HepG2 (cell line): ENCODE measurements at regions not wholly inside any gene's neighbourhood (a gene's known extent, or its start where the extent isn't known, plus 50 kb on each side); places are given as distances from the start of the nearest gene placed in this dataset.

ENCODE experiments used
- ATAC-seq: fragments of 200-7000 bp; cut with Tn5 transposase; 3 replicates; pipeline ENCODE4 v1.9.1; 2020; ENCODE audit warnings: mild to moderate bottlenecking, moderate library complexity
- BruUV-seq: library from RNA; stranded (reverse); fragments of 400-500 nt; replicated peaks from 2 replicates; lab custom pipeline; 2021; lab: Mats Ljungman, UMichigan
- CTCF ChIA-PET: fragments of 300-600 bp; formaldehyde crosslinking; extraction: SDS; loops from one replicate; lab custom pipeline; 2021; ENCODE audit warnings: low total read pairs, inconsistent platforms, low intra/inter-chr PET ratio; lab: Yijun Ruan, JAX
- POLR2A ChIA-PET: fragments of 350-600 bp; sonication (Branson Sonifier 250); formaldehyde crosslinking; loops from one replicate; lab custom pipeline; 2020; ENCODE audit warnings: antibody characterized with exemption, inconsistent platforms; lab: Yijun Ruan, JAX
- DNase-seq: peaks from one replicate; pipeline ENCODE4 v3.0.0-alpha.2; 2015; ENCODE audit warnings: low spot score
- FAIRE-seq: peaks from 3 replicates; lab custom pipeline; 2011; peaks lifted over from hg19 to GRCh38; lab: Jason Lieb, UNC
- H2AFZ ChIP-seq: one replicate; pipeline ENCODE4 v1.6.1; 2011; ENCODE audit warnings: low read length, inconsistent platforms
- H3K27ac ChIP-seq: fragments of 300-600 bp; 3 replicates; pipeline ENCODE4 v1.8.0; 2011; ENCODE audit warnings: mixed run types, mild to moderate bottlenecking, mixed read lengths, low read length, inconsistent platforms; ENCODE audit not compliant: insufficient read depth; ENCODE audit errors: extremely low read length
- H3K27me3 ChIP-seq, 2 experiments: fragments of 200-600 bp in 1 of 2; 2 replicates in 1 of 2; 3 replicates in 1 of 2; pipeline versions ENCODE4 v1.6.0 to v1.8.0; 2011; ENCODE audit warnings: low read length in 2 of 2, mild to moderate bottlenecking in 2 of 2, moderate library complexity in 2 of 2, inconsistent platforms in 1 of 2; ENCODE audit not compliant: insufficient read depth in 2 of 2, control insufficient read depth in 1 of 2
- H3K36me3 ChIP-seq, 2 experiments: fragments of 200-600 bp in 1 of 2; replicated peaks in 1 of 2; 2 replicates in 1 of 2; 3 replicates in 1 of 2; pipeline versions ENCODE4 v1.5.1 to v1.8.0; 2011; ENCODE audit warnings: low read length in 2 of 2, inconsistent platforms in 1 of 2; ENCODE audit not compliant: insufficient read depth in 2 of 2, control insufficient read depth in 1 of 2
- H3K4me1 ChIP-seq: 2 replicates; pipeline ENCODE4 v1.5.1; 2012; ENCODE audit warnings: low read length, inconsistent platforms; ENCODE audit not compliant: insufficient read depth
- H3K4me2 ChIP-seq: 2 replicates; pipeline ENCODE4 v1.6.0; 2011; ENCODE audit warnings: low read depth, low read length, inconsistent platforms
- H3K4me3 ChIP-seq, 3 experiments: fragments of 200-600 bp in 1 of 3; sonication (generic), shearing (Covaris generic) in 1 of 3; replicated peaks in 1 of 3; 2 replicates each; pipeline ENCODE4 v1.5.1; 2011 to 2016; ENCODE audit warnings: low read length in 3 of 3, inconsistent platforms in 2 of 3, low read depth in 2 of 3, mild to moderate bottlenecking in 2 of 3, control low read depth in 1 of 3, mixed read lengths in 1 of 3; ENCODE audit not compliant: insufficient read depth in 1 of 3
- H3K79me2 ChIP-seq: one replicate; pipeline ENCODE4 v1.6.1; 2011; ENCODE audit warnings: low read length, inconsistent platforms; ENCODE audit not compliant: insufficient read depth
- H3K9ac ChIP-seq: 2 replicates; pipeline ENCODE4 v1.6.0; 2011; ENCODE audit warnings: mild to moderate bottlenecking, low read depth, low read length, inconsistent platforms; ENCODE audit not compliant: insufficient read depth
- H3K9me3 ChIP-seq: 2 replicates; pipeline ENCODE4 v1.5.1; 2012; ENCODE audit warnings: mild to moderate bottlenecking, low read length
- H4K20me1 ChIP-seq: 2 replicates; pipeline ENCODE4 v1.6.0; 2011; ENCODE audit warnings: inconsistent platforms, mild to moderate bottlenecking, low read length, moderate library complexity; ENCODE audit not compliant: insufficient read depth
- ARNT ChIP-seq: fragments of 450-650 bp; IDR thresholded peaks from 2 replicates; pipeline ENCODE4 v1.6.1; 2017
- NAIF1 ChIP-seq: sonication (generic); formaldehyde crosslinking; IDR thresholded peaks from 2 replicates; pipeline ENCODE4 v1.5.0; 2020; ENCODE audit warnings: mild to moderate bottlenecking, missing genetic modification reagents, borderline replicate concordance
- NFAT5 ChIP-seq: sonication (generic); formaldehyde crosslinking; IDR thresholded peaks from 2 replicates; pipeline ENCODE4 v1.4.0; 2020; ENCODE audit warnings: missing genetic modification reagents
- PHF20 ChIP-seq: sonication (generic); formaldehyde crosslinking; IDR thresholded peaks from 2 replicates; pipeline ENCODE4 v1.5.0; 2020; ENCODE audit warnings: mild to moderate bottlenecking, missing genetic modification reagents
- ZNF343 ChIP-seq: sonication (generic); formaldehyde crosslinking; IDR thresholded peaks from 2 replicates; pipeline ENCODE4 v1.4.0; 2020; ENCODE audit warnings: mild to moderate bottlenecking, missing genetic modification reagents
- ZNF660 ChIP-seq: sonication (generic); formaldehyde crosslinking; IDR thresholded peaks from 2 replicates; pipeline ENCODE4 v1.5.1; 2020; ENCODE audit warnings: mild to moderate bottlenecking, low read depth, missing genetic modification reagents, borderline replicate concordance
- ZNF839 ChIP-seq: sonication (generic); formaldehyde crosslinking; IDR thresholded peaks from 2 replicates; pipeline ENCODE4 v1.4.0; 2020; ENCODE audit warnings: missing genetic modification reagents, mild to moderate bottlenecking, borderline replicate concordance
- WGBS: methylation state at CpG from one replicate; pipeline ENCODE4 v1.1.6; 2017; ENCODE audit warnings: low lambda C conversion rate; 5-methylcytosine and 5-hydroxymethylcytosine counted together
- in situ Hi-C: cut with HindIII; loops from 2 replicates; pipeline ENCODE4 v1.10.0; 2017; ENCODE audit warnings: low pct_unique_long_range_greater_than_20kb; ENCODE audit not compliant: extremely low pct_ligation_motif_present
- intact Hi-C: fragments of 100-400 bp; cut with micrococcal nuclease; formaldehyde crosslinking; loops from one replicate; pipeline ENCODE4 v1.10.0; 2022; ENCODE audit not compliant: unreplicated experiment

GRCh38 chr21:20257052-20257740 is 741.0 kb upstream of the NCAM2 start:
- Histone ChIP-seq H4K20me1 (no peaks in the 10 kb centered on the region), H3K4me3 (no peak overlapping the region), H3K9me3 (peaks cover 72% of the 10 kb centered on the region), H3K27ac (no peak overlapping the region), H3K36me3 (no peaks in the 10 kb centered on the region), H3K9ac (no peak overlapping the region), H3K27me3 (no peaks in the 10 kb centered on the region), H3K4me1 (no peaks in the 10 kb centered on the region), H3K4me2 (no peak overlapping the region), H3K79me2 (no peaks in the 10 kb centered on the region), H2AFZ (no peak overlapping the region)
- 8% methylated on average over 4 of the region's 4 CpGs for WGBS
- in situ Hi-C loops (no loop called here), intact Hi-C loops (loop anchor here (5.0 kb wide), 1 partner anchor 225 kb away; no protein-coding TSS in a partner anchor)
- ChIA-PET CTCF (no interaction called here), POLR2A (no interaction called here)
- TF ChIP-seq ZNF343 = no peak
- no peak for TF ChIP-seq ZNF839 (CRISPR knock-in tag)
- no peak for TF ChIP-seq ZNF660 (CRISPR knock-in tag)
- no peak for ATAC-seq
- no peak for FAIRE-seq
- no TSS peak for BruUV-seq
- no peak for DNase-seq

DNA sequence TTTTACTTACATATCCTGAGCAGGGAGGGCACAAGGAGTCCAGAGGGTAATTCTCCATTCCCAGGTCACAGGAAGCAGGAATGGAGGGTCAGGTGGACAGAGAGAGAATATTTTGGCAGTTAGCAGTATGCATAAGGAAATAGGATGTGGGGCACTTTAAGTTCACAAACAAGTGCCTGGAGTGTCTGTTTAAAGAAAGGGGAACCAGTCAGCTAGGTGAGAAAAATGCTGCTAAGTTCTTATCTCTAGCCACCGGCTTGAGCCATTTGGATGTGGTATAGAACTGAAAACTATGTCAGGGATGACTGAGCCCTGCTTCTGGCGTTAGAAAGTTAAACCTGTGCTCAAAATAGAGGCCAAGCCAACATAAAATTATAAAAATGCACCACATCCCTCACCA is 739.7 kb upstream of the NCAM2 start:
- FAIRE-seq (no peak), ATAC-seq (no peak), DNase-seq (no peak)
- no peaks in the 10 kb centered on the region for H3K36me3 ChIP-seq
- intact Hi-C loops (loop anchor here (5.0 kb wide), 1 partner anchor 224 kb away; no protein-coding TSS in a partner anchor), in situ Hi-C loops (no loop called here)
- H2AFZ ChIP-seq = no peak overlapping the region
- no peaks in the 10 kb centered on the region for H3K27me3 ChIP-seq
- BruUV-seq = no TSS peak
- no peak overlapping the region for H3K9ac ChIP-seq
- no peaks in the 10 kb centered on the region for H4K20me1 ChIP-seq
- ChIA-PET POLR2A (no interaction called here), CTCF (no interaction called here)
- TF ChIP-seq ARNT = no peak
- TF ChIP-seq PHF20 (CRISPR knock-in tag) = no peak
- TF ChIP-seq NFAT5 (CRISPR knock-in tag) = no peak
- no peak for TF ChIP-seq NAIF1 (CRISPR knock-in tag)
- H3K9me3 ChIP-seq = peaks cover 65% of the 10 kb centered on the region
- H3K4me3 ChIP-seq = no peak overlapping the region
- H3K79me2 ChIP-seq = no peaks in the 10 kb centered on the region
- WGBS = 0% methylated on average over 2 of the region's 2 CpGs
- H3K4me2 ChIP-seq = no peak overlapping the region
- no peaks in the 10 kb centered on the region for H3K4me1 ChIP-seq
- H3K27ac ChIP-seq = no peak overlapping the region
